Uterus (tissue), 3 donors: ENCODE measurements at regions not wholly inside any gene's neighbourhood (a gene's known extent, or its start where the extent isn't known, plus 50 kb on each side); places are given as distances from the start of the nearest gene placed in this dataset.

Source experiments
- DNase-seq, 2 donors: peaks; one replicate each; pipeline ENCODE4 v3.0.0-alpha.2; 2019 to 2020
- H3K27ac ChIP-seq, 2 donors: fragments of 200-600 bp; sonication (generic); 1 replicate in 1 of 2; 2 replicates in 1 of 2; pipeline ENCODE4 v1.5.1; 2016 to 2018
- H3K27me3 ChIP-seq, 2 donors: fragments of 200-600 bp; sonication (generic); one replicate each; pipeline ENCODE4 v1.5.1; 2018 to 2019; ENCODE audit warnings: control low read depth in 1 of 2
- H3K36me3 ChIP-seq, 2 donors: fragments of 200-600 bp; sonication (generic); one replicate each; pipeline ENCODE4 v1.5.1; 2019; ENCODE audit warnings: control low read depth in 1 of 2
- H3K4me1 ChIP-seq, 2 donors: fragments of 200-600 bp; sonication (generic); one replicate each; pipeline ENCODE4 v1.5.1; 2018 to 2019; ENCODE audit warnings: control low read depth in 1 of 2
- H3K4me3 ChIP-seq, 2 donors: fragments of 200-600 bp; sonication (generic); 1 replicate in 1 of 2; 2 replicates in 1 of 2; pipeline ENCODE4 v1.5.1; 2018 to 2019; ENCODE audit warnings: mild to moderate bottlenecking in 1 of 2
- H3K9me3 ChIP-seq, 2 donors: fragments of 200-600 bp; sonication (generic); one replicate each; pipeline ENCODE4 v1.5.1; 2019; ENCODE audit warnings: control low read depth in 1 of 2
- CTCF ChIP-seq, 4 experiments: fragments of 200-600 bp in 2 of 4; fragments of 450-650 bp in 2 of 4; sonication (generic) in 2 of 4; IDR thresholded peaks; one replicate each; pipeline ENCODE4 v1.5.1; 2016 to 2019; ENCODE audit warnings: antibody characterized with exemption in 4 of 4, mild to moderate bottlenecking in 2 of 4, moderate library complexity in 1 of 4
- POLR2A ChIP-seq, 2 donors: fragments of 450-650 bp; IDR thresholded peaks; one replicate each; pipeline ENCODE4 v1.6.1; 2016; ENCODE audit warnings: antibody characterized with exemption in 2 of 2, mild to moderate bottlenecking in 1 of 2, moderate library complexity in 1 of 2
- intact Hi-C: fragments of 100-400 bp; cut with DNase I; formaldehyde crosslinking; loops from one replicate; pipeline ENCODE4 v1.15.1; 2023; ENCODE audit warnings: low total_unique reads
- donor health status: DM: yes; HTN: yes; CAD: no.

- Histone ChIP-seq H3K9me3 (no peaks in the 10 kb centered on the region), H3K4me1 (no peaks in the 10 kb centered on the region), H3K27me3 (no peaks in the 10 kb centered on the region), H3K27ac (no peak overlapping the region), H3K36me3 (no peaks in the 10 kb centered on the region), H3K4me3 (no peak overlapping the region)
- intact Hi-C loops = no loop called here
- DNase-seq = no peak
- TF ChIP-seq POLR2A (IDR thresholded peaks at IDR 0.05) = no peak
- TF ChIP-seq CTCF (IDR thresholded peaks at IDR 0.05) = no peak
Observed at GRCh38 chr3:153845311-153845710, 275.9 kb upstream of the ARHGEF26 start.

GRCh38 chr3:153848702-153849101 is 272.5 kb upstream of the ARHGEF26 start:
- DNase-seq = no peak
- no peak overlapping the region for H3K27ac ChIP-seq
- no peaks in the 10 kb centered on the region for H3K36me3 ChIP-seq
- H3K4me1 ChIP-seq = no peaks in the 10 kb centered on the region
- no peaks in the 10 kb centered on the region for H3K27me3 ChIP-seq
- H3K9me3 ChIP-seq = no peaks in the 10 kb centered on the region
- TF ChIP-seq CTCF (IDR thresholded peaks at IDR 0.05) (no peak), POLR2A (IDR thresholded peaks at IDR 0.05) (no peak)
- intact Hi-C loops = no loop called here
- H3K4me3 ChIP-seq = no peak overlapping the region

- H3K27ac ChIP-seq = no peak overlapping the region
- intact Hi-C loops = no loop called here
- TF ChIP-seq CTCF (IDR thresholded peaks at IDR 0.05) = no peak
- TF ChIP-seq POLR2A (IDR thresholded peaks at IDR 0.05) = no peak
- no peaks in the 10 kb centered on the region for H3K36me3 ChIP-seq
- H3K9me3 ChIP-seq = no peaks in the 10 kb centered on the region
- no peaks in the 10 kb centered on the region for H3K4me1 ChIP-seq
- no peak for DNase-seq
- no peak overlapping the region for H3K4me3 ChIP-seq
- H3K27me3 ChIP-seq = no peaks in the 10 kb centered on the region
Observed at GRCh38 chr3:153852355-153852754, 268.8 kb upstream of the ARHGEF26 start.

- Histone ChIP-seq H3K9me3 (no peaks in the 10 kb centered on the region), H3K27me3 (no peaks in the 10 kb centered on the region), H3K4me3 (no peak overlapping the region), H3K36me3 (no peaks in the 10 kb centered on the region), H3K4me1 (no peaks in the 10 kb centered on the region), H3K27ac (no peak overlapping the region)
- DNase-seq = no peak
- TF ChIP-seq POLR2A (IDR thresholded peaks at IDR 0.05) (no peak), CTCF (IDR thresholded peaks at IDR 0.05) (no peak)
- intact Hi-C loops = no loop called here
Observed at GRCh38 chr3:153853163-153853562, 268.0 kb upstream of the ARHGEF26 start.

GRCh38 chr3:153855772-153856171 is 265.4 kb upstream of the ARHGEF26 start:
- Histone ChIP-seq H3K27ac (no peak overlapping the region), H3K9me3 (no peaks in the 10 kb centered on the region), H3K27me3 (no peaks in the 10 kb centered on the region), H3K4me3 (no peak overlapping the region), H3K4me1 (no peaks in the 10 kb centered on the region), H3K36me3 (no peaks in the 10 kb centered on the region)
- TF ChIP-seq CTCF (IDR thresholded peaks at IDR 0.05) (no peak), POLR2A (IDR thresholded peaks at IDR 0.05) (no peak)
- no peak for DNase-seq
- intact Hi-C loops = no loop called here
